Bronchial epithelial cell (primary cell): ENCODE measurements at regions not wholly inside any gene's neighbourhood (a gene's known extent, or its start where the extent isn't known, plus 50 kb on each side); places are given as distances from the start of the nearest gene placed in this dataset.
A peak's percentile ranks its signal among the peaks of the same experiment; 100 is the strongest.

ENCODE experiments used
- DNase-seq: peaks from one replicate; pipeline ENCODE4 v3.0.0-alpha.2; 2010; ENCODE audit warnings: low read depth
- FAIRE-seq: peaks from 2 replicates; lab custom pipeline; 2011; peaks lifted over from hg19 to GRCh38; lab: Jason Lieb, UNC
- H3K27me3 ChIP-seq: 2 replicates; pipeline ENCODE4 v1.5.1; 2011; ENCODE audit warnings: low read length; ENCODE audit not compliant: control insufficient read depth, insufficient read depth
- H3K36me3 ChIP-seq: 2 replicates; pipeline ENCODE4 v1.5.1; 2011; ENCODE audit warnings: low read length; ENCODE audit not compliant: control insufficient read depth, insufficient read depth
- H3K4me3 ChIP-seq: 2 replicates; pipeline ENCODE4 v1.5.1; 2011; ENCODE audit warnings: mild to moderate bottlenecking, low read depth, low read length, control low read depth
- CTCF ChIP-seq: IDR thresholded peaks from 2 replicates; pipeline ENCODE4 v1.5.1; 2011; ENCODE audit warnings: mild to moderate bottlenecking, moderate library complexity, low read length, control low read depth, inconsistent platforms; ENCODE audit not compliant: insufficient read depth, severe bottlenecking

GRCh38 chr11:98944461-98944860 lies 76.3 kb upstream of the CNTN5 start:
- no peak overlapping the region for H3K4me3 ChIP-seq

GRCh38 chr11:98952107-98952506 lies 68.6 kb upstream of the CNTN5 start:
- no peaks in the 10 kb centered on the region for H3K36me3 ChIP-seq
- FAIRE-seq (no peak), DNase-seq (no peak)
- no peaks in the 10 kb centered on the region for H3K27me3 ChIP-seq
- H3K4me3 ChIP-seq, result no peak overlapping the region
- no peak for TF ChIP-seq CTCF

More at GRCh38 chr11:98944461-98944860, 76.3 kb upstream of the CNTN5 start:
- Histone ChIP-seq H3K36me3 (no peaks in the 10 kb centered on the region), H3K27me3 (no peaks in the 10 kb centered on the region)
- FAIRE-seq (no peak), DNase-seq (no peak)
- no peak for TF ChIP-seq CTCF

- FAIRE-seq, result no peak
- DNase-seq, result peak; percentile 34
- Histone ChIP-seq H3K4me3 (no peak overlapping the region), H3K36me3 (no peaks in the 10 kb centered on the region), H3K27me3 (no peaks in the 10 kb centered on the region)
- TF ChIP-seq CTCF, result no peak
Measured at GRCh38 chr11:98955551-98955950, 65.2 kb upstream of the CNTN5 start.

- H3K27me3 ChIP-seq, result no peaks in the 10 kb centered on the region
- FAIRE-seq, result no peak
- no peak for TF ChIP-seq CTCF
- H3K4me3 ChIP-seq, result no peak overlapping the region
- DNase-seq, result no peak
- H3K36me3 ChIP-seq, result no peaks in the 10 kb centered on the region
Measured at GRCh38 chr11:98964146-98964545, 56.6 kb upstream of the CNTN5 start.

GRCh38 chr11:98965358-98965757 lies 55.4 kb upstream of the CNTN5 start:
- Histone ChIP-seq H3K4me3 (no peak overlapping the region), H3K36me3 (no peaks in the 10 kb centered on the region), H3K27me3 (no peaks in the 10 kb centered on the region)
- DNase-seq (no peak), FAIRE-seq (no peak)
- TF ChIP-seq CTCF, result no peak

GRCh38 chr11:98965775-98966174 lies 55.0 kb upstream of the CNTN5 start:
- Histone ChIP-seq H3K4me3 (no peak overlapping the region), H3K36me3 (no peaks in the 10 kb centered on the region), H3K27me3 (no peaks in the 10 kb centered on the region)
- TF ChIP-seq CTCF, result no peak
- DNase-seq (no peak), FAIRE-seq (no peak)
